Calu3 (cell line): ENCODE measurements at regions not wholly inside any gene's neighbourhood (a gene's known extent, or its start where the extent isn't known, plus 50 kb on each side); places are given as distances from the start of the nearest gene placed in this dataset.

Source experiments
- BruUV-seq: library from RNA; stranded (reverse); fragments of 400-500 nt; replicated peaks from 2 replicates; lab custom pipeline; 2021; lab: Mats Ljungman, UMichigan
- CTCF ChIA-PET: fragments of 300-600 bp; sonication (Branson Sonifier 250); formaldehyde crosslinking; loops from one replicate; lab custom pipeline; 2022; ENCODE audit warnings: antibody characterized with exemption; lab: Charles Lee
- DNase-seq: peaks from one replicate; pipeline ENCODE4 v3.0.0; 2022
- H3K27ac Mint-ChIP-seq: one replicate; pipeline ENCODE4 v1.8.0; 2022; ENCODE audit warnings: mixed read lengths; ENCODE audit not compliant: unreplicated experiment
- H3K27me3 Mint-ChIP-seq: one replicate; pipeline ENCODE4 v1.8.0; 2022; ENCODE audit warnings: mixed read lengths; ENCODE audit not compliant: unreplicated experiment
- H3K36me3 Mint-ChIP-seq: one replicate; pipeline ENCODE4 v1.8.0; 2022; ENCODE audit warnings: mild to moderate bottlenecking, moderate library complexity, mixed read lengths; ENCODE audit not compliant: insufficient read depth, unreplicated experiment
- H3K4me1 Mint-ChIP-seq: one replicate; pipeline ENCODE4 v1.8.0; 2022; ENCODE audit warnings: mild to moderate bottlenecking, low read depth, mixed read lengths; ENCODE audit not compliant: unreplicated experiment
- H3K4me3 Mint-ChIP-seq: one replicate; pipeline ENCODE4 v1.8.0; 2022; ENCODE audit warnings: mild to moderate bottlenecking, low read depth, moderate library complexity, mixed read lengths; ENCODE audit not compliant: unreplicated experiment
- H3K9me3 Mint-ChIP-seq: one replicate; pipeline ENCODE4 v1.8.0; 2022; ENCODE audit warnings: low read depth, mixed read lengths; ENCODE audit not compliant: unreplicated experiment
- intact Hi-C: fragments of 100-400 bp; cut with micrococcal nuclease; formaldehyde crosslinking; loops from one replicate; pipeline ENCODE4 v1.10.0; 2022; ENCODE audit not compliant: unreplicated experiment
- TF ChIP-seq, protein P1 (sequence below): fragments of 200-600 bp; IDR thresholded peaks from one replicate; pipeline ENCODE4 v1.8.0; 2022; ENCODE audit warnings: antibody characterized with exemption; ENCODE audit not compliant: unreplicated experiment

- no TSS peak for BruUV-seq
- no peak for DNase-seq
- H3K27me3 Mint-ChIP-seq: no peaks in the 10 kb centered on the region
- H3K9me3 Mint-ChIP-seq: no peaks in the 10 kb centered on the region
- CTCF ChIA-PET: no interaction called here
- peaks cover 4% of the 10 kb centered on the region for H3K36me3 Mint-ChIP-seq
- H3K27ac Mint-ChIP-seq: no peak overlapping the region
- intact Hi-C loops: no loop called here
- TF ChIP-seq, protein P1, sequence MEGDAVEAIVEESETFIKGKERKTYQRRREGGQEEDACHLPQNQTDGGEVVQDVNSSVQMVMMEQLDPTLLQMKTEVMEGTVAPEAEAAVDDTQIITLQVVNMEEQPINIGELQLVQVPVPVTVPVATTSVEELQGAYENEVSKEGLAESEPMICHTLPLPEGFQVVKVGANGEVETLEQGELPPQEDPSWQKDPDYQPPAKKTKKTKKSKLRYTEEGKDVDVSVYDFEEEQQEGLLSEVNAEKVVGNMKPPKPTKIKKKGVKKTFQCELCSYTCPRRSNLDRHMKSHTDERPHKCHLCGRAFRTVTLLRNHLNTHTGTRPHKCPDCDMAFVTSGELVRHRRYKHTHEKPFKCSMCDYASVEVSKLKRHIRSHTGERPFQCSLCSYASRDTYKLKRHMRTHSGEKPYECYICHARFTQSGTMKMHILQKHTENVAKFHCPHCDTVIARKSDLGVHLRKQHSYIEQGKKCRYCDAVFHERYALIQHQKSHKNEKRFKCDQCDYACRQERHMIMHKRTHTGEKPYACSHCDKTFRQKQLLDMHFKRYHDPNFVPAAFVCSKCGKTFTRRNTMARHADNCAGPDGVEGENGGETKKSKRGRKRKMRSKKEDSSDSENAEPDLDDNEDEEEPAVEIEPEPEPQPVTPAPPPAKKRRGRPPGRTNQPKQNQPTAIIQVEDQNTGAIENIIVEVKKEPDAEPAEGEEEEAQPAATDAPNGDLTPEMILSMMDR: no peak
- peaks cover 26% of the 10 kb centered on the region for H3K4me1 Mint-ChIP-seq
- no peak overlapping the region for H3K4me3 Mint-ChIP-seq
Observed at GRCh38 chr6:11437824-11438459, 99.6 kb upstream of the TMEM170B start.

DNA sequence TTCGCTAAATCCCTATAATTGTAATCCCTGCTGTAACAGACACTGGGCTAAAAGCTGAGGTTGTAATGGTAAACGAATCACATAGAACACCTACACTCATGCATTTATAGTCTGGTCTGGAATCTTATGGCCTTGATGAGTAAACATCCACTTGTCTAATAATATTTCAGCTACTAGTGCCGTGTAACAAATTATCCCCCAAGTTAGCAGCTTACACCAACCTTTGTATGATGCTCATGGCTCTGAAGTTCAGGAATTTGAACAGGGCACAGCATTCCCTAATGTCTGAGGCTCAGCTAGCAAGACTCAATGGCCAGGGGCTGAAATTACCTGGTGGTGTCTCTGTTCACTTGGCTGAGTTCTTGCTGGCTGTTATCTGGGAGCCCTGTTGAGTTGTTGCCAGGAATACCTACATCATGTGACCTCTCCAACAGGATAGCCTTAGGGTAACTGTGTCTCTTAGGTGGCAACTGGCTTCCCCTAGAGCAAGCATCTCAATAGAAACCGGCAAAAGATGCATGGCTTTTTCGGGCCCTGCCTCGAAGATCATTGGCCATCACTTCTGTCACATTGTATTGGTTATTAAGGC lies 100.9 kb upstream of the TMEM170B start:
- H3K9me3 Mint-ChIP-seq: no peaks in the 10 kb centered on the region
- intact Hi-C loops: no loop called here

GRCh38 chr6:11434565-11435326 lies 102.8 kb upstream of the TMEM170B start:
- H3K4me3 Mint-ChIP-seq: peak overlapping the region; percentile 41
- H3K27me3 Mint-ChIP-seq: no peaks in the 10 kb centered on the region
- no TSS peak for BruUV-seq
- CTCF ChIA-PET: interaction anchor here (1.3 to 2.6 kb wide), 2 partner anchors 20 to 202 kb away, joined by 4 to 6 read pairs; partner anchors contain the start of gene NEDD9
- no peaks in the 10 kb centered on the region for H3K9me3 Mint-ChIP-seq
- TF ChIP-seq, protein P1: no peak
- peaks cover 4% of the 10 kb centered on the region for H3K36me3 Mint-ChIP-seq
- H3K27ac Mint-ChIP-seq: peak overlapping the region; percentile 77
- peak; percentile 37 for DNase-seq
- H3K4me1 Mint-ChIP-seq: peaks cover 26% of the 10 kb centered on the region
- intact Hi-C loops: loop anchor here (5.0 kb wide), 1 partner anchor 217 kb away; no protein-coding TSS in a partner anchor

More for the DNA sequence above, 100.9 kb upstream of the TMEM170B start:
- no peak overlapping the region for H3K27ac Mint-ChIP-seq
- no peak overlapping the region for H3K4me3 Mint-ChIP-seq
- no TSS peak for BruUV-seq
- H3K27me3 Mint-ChIP-seq: no peaks in the 10 kb centered on the region
- CTCF ChIA-PET: no interaction called here
- H3K4me1 Mint-ChIP-seq: peaks cover 26% of the 10 kb centered on the region
- peaks cover 4% of the 10 kb centered on the region for H3K36me3 Mint-ChIP-seq
- TF ChIP-seq, protein P1: no peak
- DNase-seq: no peak

DNA sequence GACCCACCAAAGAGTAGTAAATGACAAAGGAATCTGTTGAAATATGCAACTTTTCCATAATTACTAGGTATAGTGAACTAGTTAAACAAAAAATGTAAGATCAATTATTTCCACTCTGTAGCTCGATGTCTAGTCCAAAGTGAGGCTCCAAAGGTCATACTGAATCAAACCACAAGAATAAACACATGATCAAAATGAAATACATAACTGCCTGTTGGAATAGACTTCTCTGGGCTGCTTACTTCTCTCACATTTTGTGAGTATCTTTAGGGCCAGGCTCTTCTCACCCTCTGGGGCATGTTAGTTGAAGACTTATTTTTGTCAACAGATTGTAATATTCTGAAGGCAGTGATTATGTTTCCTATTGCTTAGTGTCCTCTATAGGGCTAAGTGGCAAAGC lies 103.7 kb upstream of the TMEM170B start:
- no peak for DNase-seq
- CTCF ChIA-PET: interaction anchor here (0.7 to 2.6 kb wide), 4 partner anchors 15 to 201 kb away, joined by 3 to 6 read pairs (median 4); partner anchors contain the start of gene NEDD9
- Mint-ChIP-seq H3K4me1 (peaks cover 26% of the 10 kb centered on the region), H3K4me3 (peak overlapping the region; percentile 41), H3K27ac (peak overlapping the region; percentile 77), H3K9me3 (no peaks in the 10 kb centered on the region), H3K27me3 (no peaks in the 10 kb centered on the region), H3K36me3 (peaks cover 4% of the 10 kb centered on the region)
- intact Hi-C loops: loop anchor here (5.0 kb wide), 1 partner anchor 217 kb away; no protein-coding TSS in a partner anchor
- TF ChIP-seq, protein P1: no peak
- no TSS peak for BruUV-seq
